Keratinocyte (primary cell): ENCODE measurements at regions not wholly inside any gene's neighbourhood (a gene's known extent, or its start where the extent isn't known, plus 50 kb on each side); places are given as distances from the start of the nearest gene placed in this dataset.

ENCODE experiments used
- CTCF ChIP-seq, 3 experiments: IDR thresholded peaks in 1 of 3; conservative IDR thresholded peaks in 1 of 3; optimal IDR thresholded peaks in 1 of 3; 2 replicates in 2 of 3; 3 replicates in 1 of 3; pipeline versions ENCODE3 to v1.5.1; 2011; ENCODE audit warnings: low read length in 3 of 3, mild to moderate bottlenecking in 3 of 3, moderate library complexity in 2 of 3, control low read depth in 1 of 3, inconsistent platforms in 1 of 3; ENCODE audit not compliant: insufficient read depth in 2 of 3; ENCODE audit errors: extremely low read depth in 1 of 3
- EZH2 ChIP-seq: IDR thresholded peaks from one replicate; pipeline ENCODE4 v1.6.1; 2012; ENCODE audit warnings: inconsistent platforms, mild to moderate bottlenecking, low read length, moderate library complexity

- TF ChIP-seq CTCF (optimal IDR thresholded peaks at IDR 0.05 in 1 of 3, IDR thresholded peaks at IDR 0.05 in 1 of 3, conservative IDR thresholded peaks at IDR 0.05 in 1 of 3; ENCODE audit: extremely low read depth in 1 of 3, insufficient read depth in 2 of 3, low read length in 3 of 3) = no peak
- TF ChIP-seq EZH2 = no peak
Observed at GRCh38 chr13:108031865-108032264, 183.5 kb downstream of the LIG4 start.
